K562 (cell line): ENCODE measurements at regions not wholly inside any gene's neighbourhood (a gene's known extent, or its start where the extent isn't known, plus 50 kb on each side); places are given as distances from the start of the nearest gene placed in this dataset.

Source experiments
- ATAC-seq: fragments of 200-7000 bp; cut with Tn5 transposase; 3 replicates; pipeline ENCODE4 v1.9.1; 2020; ENCODE audit warnings: moderate library complexity
- BruUV-seq: library from RNA; stranded (reverse); fragments of 400-500 nt; replicated peaks from 2 replicates; lab custom pipeline; 2021; lab: Mats Ljungman, UMichigan
- CTCF ChIA-PET: fragments of 300-600 bp; formaldehyde crosslinking; extraction: SDS; loops from one replicate; lab custom pipeline; 2021; ENCODE audit warnings: low intra/inter-chr PET ratio; lab: Yijun Ruan, JAX
- POLR2A ChIA-PET: fragments of 300-600, 350-650 bp; sonication (Branson Sonifier 250); formaldehyde crosslinking; extraction: SDS; loops from one replicate; lab custom pipeline; 2021; ENCODE audit warnings: antibody characterized with exemption, inconsistent platforms; lab: Yijun Ruan, JAX
- DNase-seq, 4 experiments: peaks; one replicate each; pipeline versions ENCODE4 v3.0.0 to v3.0.0-alpha.2; 2011 to 2018; ENCODE audit warnings: low spot score in 3 of 4, mixed read lengths in 3 of 4; ENCODE audit errors: extremely low read depth in 1 of 4
- FAIRE-seq: peaks from 2 replicates; lab custom pipeline; 2011; peaks lifted over from hg19 to GRCh38; lab: Jason Lieb, UNC
- H2AFZ ChIP-seq: 2 replicates; pipeline ENCODE4 v1.6.0; 2011; ENCODE audit warnings: low read depth, low read length, control low read depth, inconsistent platforms
- H3K27ac ChIP-seq: fragments of 200-600 bp; 3 replicates; pipeline ENCODE4 v1.8.0; 2011; ENCODE audit warnings: low read depth, mild to moderate bottlenecking, control low read depth, inconsistent platforms, low read length, moderate library complexity, mixed read lengths; ENCODE audit errors: extremely low read depth
- H3K27me3 ChIP-seq, 2 experiments: fragments of 300-600 bp in 1 of 2; 2 replicates in 1 of 2; 3 replicates in 1 of 2; pipeline versions ENCODE4 v1.6.0 to v1.8.0; 2011; ENCODE audit warnings: inconsistent platforms in 2 of 2, low read length in 2 of 2, mild to moderate bottlenecking in 1 of 2, mixed read lengths in 1 of 2, moderate library complexity in 1 of 2; ENCODE audit not compliant: control insufficient read depth in 2 of 2, insufficient read depth in 2 of 2
- H3K36me3 ChIP-seq: fragments of 300-600 bp; 3 replicates; pipeline ENCODE4 v1.8.0; 2011; ENCODE audit warnings: mild to moderate bottlenecking, low read length, inconsistent platforms; ENCODE audit not compliant: control insufficient read depth, insufficient read depth
- H3K4me1 ChIP-seq, 2 experiments: fragments of 200-600 bp in 1 of 2; replicated peaks in 1 of 2; 2 replicates in 1 of 2; 3 replicates in 1 of 2; pipeline versions ENCODE4 v1.5.1 to v1.8.0; 2011; ENCODE audit warnings: inconsistent platforms in 2 of 2, low read length in 2 of 2, mild to moderate bottlenecking in 1 of 2, mixed read lengths in 1 of 2, moderate library complexity in 1 of 2; ENCODE audit not compliant: control insufficient read depth in 2 of 2, insufficient read depth in 2 of 2
- H3K4me2 ChIP-seq: 2 replicates; pipeline ENCODE4 v1.6.1; 2011; ENCODE audit warnings: low read length, control low read depth, inconsistent platforms, mixed read lengths; ENCODE audit not compliant: insufficient read depth
- H3K4me3 ChIP-seq: fragments of 200-600 bp; sonication (generic), shearing (Covaris generic); 2 replicates; pipeline ENCODE4 v1.5.1; 2016; ENCODE audit warnings: control low read depth, inconsistent platforms
- H3K79me2 ChIP-seq: fragments of 200-600 bp; 3 replicates; pipeline ENCODE4 v1.8.0; 2011; ENCODE audit warnings: low read length, inconsistent platforms; ENCODE audit not compliant: control insufficient read depth, insufficient read depth
- H3K9ac ChIP-seq, 2 experiments: 2 replicates each; pipeline versions ENCODE4 v1.6.0 to v1.6.1; 2011; ENCODE audit warnings: low read depth in 2 of 2, low read length in 2 of 2, control low read depth in 1 of 2, inconsistent platforms in 1 of 2, mild to moderate bottlenecking in 1 of 2, mixed read lengths in 1 of 2; ENCODE audit not compliant: insufficient read depth in 1 of 2
- H3K9me1 ChIP-seq: one replicate; pipeline ENCODE4 v1.6.0; 2011; ENCODE audit warnings: inconsistent platforms, mild to moderate bottlenecking, low read length, moderate library complexity; ENCODE audit not compliant: control insufficient read depth, insufficient read depth
- H3K9me3 ChIP-seq: replicated peaks from 2 replicates; pipeline ENCODE4 v1.5.1; 2011; ENCODE audit warnings: low read depth, low read length, inconsistent platforms; ENCODE audit not compliant: control insufficient read depth, insufficient read depth
- H4K20me1 ChIP-seq: replicated peaks from 2 replicates; pipeline ENCODE4 v1.6.1; 2011; ENCODE audit warnings: low read length, inconsistent platforms, mixed read lengths; ENCODE audit not compliant: control insufficient read depth, insufficient read depth
- CBX1 ChIP-seq: sonication (generic); IDR thresholded peaks from 2 replicates; pipeline ENCODE4 v1.6.1; 2016; ENCODE audit warnings: antibody characterized with exemption, low read depth, mild to moderate bottlenecking
- GATAD2A ChIP-seq: fragments of 450-650 bp; IDR thresholded peaks from 2 replicates; pipeline ENCODE4 v1.6.1; 2017
- HMGN3 ChIP-seq: IDR thresholded peaks from 2 replicates; pipeline ENCODE4 v1.6.1; 2011; ENCODE audit warnings: borderline replicate concordance, low read depth, mild to moderate bottlenecking, mixed read lengths, low read length; ENCODE audit not compliant: insufficient read length; ENCODE audit errors: extremely low read depth
- KLF16 ChIP-seq: IDR thresholded peaks from 2 replicates; pipeline ENCODE4 v1.6.1; 2016; ENCODE audit warnings: antibody characterized with exemption
- KLF6 ChIP-seq: fragments of 250-450 bp; sonication (Bioruptor Pico); IDR thresholded peaks from 2 replicates; pipeline ENCODE4 v1.4.0; 2020; ENCODE audit warnings: mild to moderate bottlenecking, moderate library complexity, borderline replicate concordance
- NR2C1 ChIP-seq, 2 experiments: fragments of 450-650 bp; IDR thresholded peaks; 2 replicates each; pipeline ENCODE4 v1.6.1; 2017; ENCODE audit warnings: mild to moderate bottlenecking in 2 of 2, antibody characterized with exemption in 1 of 2, inconsistent platforms in 1 of 2, missing compliant biosample characterization in 1 of 2, missing genetic modification characterization in 1 of 2
- WGBS: fragments of 100-300 bp; shearing (Covaris generic); methylation state at CpG from one replicate; pipeline ENCODE4 v1.1.6; 2016; ENCODE audit warnings: low coverage, mixed read lengths; ENCODE audit not compliant: insufficient coverage; ENCODE audit errors: missing lambda C conversion rate; 5-methylcytosine and 5-hydroxymethylcytosine counted together
- in situ Hi-C: fragments of 300-500 bp; cut with MboI; formaldehyde crosslinking; loops from 4 replicates; pipeline ENCODE4 v1.15.0; 2018; ENCODE audit warnings: inconsistent platforms, mixed read lengths
- intact Hi-C: fragments of 100-400 bp; cut with micrococcal nuclease; formaldehyde crosslinking; loops from 2 replicates; pipeline ENCODE4 v1.14.2; 2022
- TF ChIP-seq, protein P1 (sequence below): fragments of 250-450 bp; sonication (Bioruptor Pico); IDR thresholded peaks from 2 replicates; pipeline ENCODE4 v1.8.0; 2021; ENCODE audit warnings: moderate library complexity, mild to moderate bottlenecking, inconsistent platforms
- TF ChIP-seq, protein P2 (sequence below), 2 experiments: fragments of 450-650 bp in 1 of 2; sonication (generic) in 1 of 2; formaldehyde crosslinking; conservative IDR thresholded peaks; 2 replicates each; pipeline versions ENCODE4 v1.4.0 to v1.8.1; 2020 to 2022; ENCODE audit warnings: mild to moderate bottlenecking in 1 of 2, missing genetic modification reagents in 1 of 2
- TF ChIP-seq, protein P3 (sequence below): sonication (generic); formaldehyde crosslinking; IDR thresholded peaks from 2 replicates; pipeline ENCODE4 v1.8.1; 2023; ENCODE audit warnings: missing genetic modification reagents, mild to moderate bottlenecking, borderline replicate concordance

DNA sequence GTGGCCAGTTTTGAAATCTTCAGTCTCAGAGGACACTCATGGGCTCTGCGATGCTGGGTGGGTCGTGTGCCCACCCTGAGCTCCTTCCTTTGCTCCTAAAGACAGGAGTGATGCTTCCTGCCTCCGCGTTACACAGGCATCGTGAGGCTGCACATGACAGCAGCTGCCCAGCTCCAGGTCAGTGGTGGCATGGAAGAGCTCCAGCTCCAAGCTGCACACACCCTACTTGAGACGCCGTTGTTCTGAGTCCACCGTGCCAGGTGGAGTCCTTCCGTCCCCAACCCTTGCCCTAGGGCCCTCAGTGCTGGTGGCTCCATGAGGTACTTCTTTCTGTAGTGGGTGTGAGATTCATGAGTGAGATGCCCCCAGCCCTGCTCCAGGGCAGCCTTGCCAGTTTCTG, 794.1 kb downstream of the BRD1 start:
- ChIA-PET POLR2A (no interaction called here), CTCF (no interaction called here)
- intact Hi-C loops (no loop called here), in situ Hi-C loops (loop anchor here (25.0 kb wide), 1 partner anchor 279 kb away; no protein-coding TSS in a partner anchor)
- BruUV-seq: no TSS peak
- Histone ChIP-seq H4K20me1 (no peaks in the 10 kb centered on the region), H3K9ac (no peak overlapping the region), H3K4me3 (no peak overlapping the region), H3K9me1 (no peaks in the 10 kb centered on the region), H3K36me3 (no peaks in the 10 kb centered on the region), H3K79me2 (no peaks in the 10 kb centered on the region), H3K9me3 (no peaks in the 10 kb centered on the region), H3K27me3 (no peaks in the 10 kb centered on the region; a peak in 1 of 5 replicates), H2AFZ (no peak overlapping the region), H3K4me2 (no peak overlapping the region), H3K27ac (no peak overlapping the region), H3K4me1 (no peaks in the 10 kb centered on the region)
- DNase-seq (no peak), FAIRE-seq (no peak), ATAC-seq (no peak)
- no peak for TF ChIP-seq HMGN3
- no peak for TF ChIP-seq KLF6 (CRISPR knock-in tag)
- TF ChIP-seq KLF16: no peak
- TF ChIP-seq, protein P1, sequence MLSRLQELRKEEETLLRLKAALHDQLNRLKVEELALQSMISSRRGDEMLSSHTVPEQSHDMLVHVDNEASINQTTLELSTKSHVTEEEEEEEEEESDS (CRISPR knock-in tag): no peak
- no peak for TF ChIP-seq CBX1
- TF ChIP-seq, protein P2, sequence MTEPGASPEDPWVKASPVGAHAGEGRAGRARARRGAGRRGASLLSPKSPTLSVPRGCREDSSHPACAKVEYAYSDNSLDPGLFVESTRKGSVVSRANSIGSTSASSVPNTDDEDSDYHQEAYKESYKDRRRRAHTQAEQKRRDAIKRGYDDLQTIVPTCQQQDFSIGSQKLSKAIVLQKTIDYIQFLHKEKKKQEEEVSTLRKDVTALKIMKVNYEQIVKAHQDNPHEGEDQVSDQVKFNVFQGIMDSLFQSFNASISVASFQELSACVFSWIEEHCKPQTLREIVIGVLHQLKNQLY (CRISPR knock-in tag; conservative IDR thresholded peaks at IDR 0.05): no peak
- no peak for TF ChIP-seq NR2C1 (IDR thresholded peaks at IDR 0.05)
- no peak for TF ChIP-seq NR2C1 (tag; IDR thresholded peaks at IDR 0.05)
- TF ChIP-seq GATAD2A: no peak
- TF ChIP-seq, protein P3, sequence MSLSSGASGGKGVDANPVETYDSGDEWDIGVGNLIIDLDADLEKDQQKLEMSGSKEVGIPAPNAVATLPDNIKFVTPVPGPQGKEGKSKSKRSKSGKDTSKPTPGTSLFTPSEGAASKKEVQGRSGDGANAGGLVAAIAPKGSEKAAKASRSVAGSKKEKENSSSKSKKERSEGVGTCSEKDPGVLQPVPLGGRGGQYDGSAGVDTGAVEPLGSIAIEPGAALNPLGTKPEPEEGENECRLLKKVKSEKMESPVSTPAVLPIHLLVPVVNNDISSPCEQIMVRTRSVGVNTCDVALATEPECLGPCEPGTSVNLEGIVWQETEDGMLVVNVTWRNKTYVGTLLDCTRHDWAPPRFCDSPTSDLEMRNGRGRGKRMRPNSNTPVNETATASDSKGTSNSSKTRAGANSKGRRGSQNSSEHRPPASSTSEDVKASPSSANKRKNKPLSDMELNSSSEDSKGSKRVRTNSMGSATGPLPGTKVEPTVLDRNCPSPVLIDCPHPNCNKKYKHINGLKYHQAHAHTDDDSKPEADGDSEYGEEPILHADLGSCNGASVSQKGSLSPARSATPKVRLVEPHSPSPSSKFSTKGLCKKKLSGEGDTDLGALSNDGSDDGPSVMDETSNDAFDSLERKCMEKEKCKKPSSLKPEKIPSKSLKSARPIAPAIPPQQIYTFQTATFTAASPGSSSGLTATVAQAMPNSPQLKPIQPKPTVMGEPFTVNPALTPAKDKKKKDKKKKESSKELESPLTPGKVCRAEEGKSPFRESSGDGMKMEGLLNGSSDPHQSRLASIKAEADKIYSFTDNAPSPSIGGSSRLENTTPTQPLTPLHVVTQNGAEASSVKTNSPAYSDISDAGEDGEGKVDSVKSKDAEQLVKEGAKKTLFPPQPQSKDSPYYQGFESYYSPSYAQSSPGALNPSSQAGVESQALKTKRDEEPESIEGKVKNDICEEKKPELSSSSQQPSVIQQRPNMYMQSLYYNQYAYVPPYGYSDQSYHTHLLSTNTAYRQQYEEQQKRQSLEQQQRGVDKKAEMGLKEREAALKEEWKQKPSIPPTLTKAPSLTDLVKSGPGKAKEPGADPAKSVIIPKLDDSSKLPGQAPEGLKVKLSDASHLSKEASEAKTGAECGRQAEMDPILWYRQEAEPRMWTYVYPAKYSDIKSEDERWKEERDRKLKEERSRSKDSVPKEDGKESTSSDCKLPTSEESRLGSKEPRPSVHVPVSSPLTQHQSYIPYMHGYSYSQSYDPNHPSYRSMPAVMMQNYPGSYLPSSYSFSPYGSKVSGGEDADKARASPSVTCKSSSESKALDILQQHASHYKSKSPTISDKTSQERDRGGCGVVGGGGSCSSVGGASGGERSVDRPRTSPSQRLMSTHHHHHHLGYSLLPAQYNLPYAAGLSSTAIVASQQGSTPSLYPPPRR (CRISPR knock-in tag): no peak
- WGBS: 4% methylated on average over 7 of the region's 9 CpGs
